K562 (cell line): ENCODE measurements at regions not wholly inside any gene's neighbourhood (a gene's known extent, or its start where the extent isn't known, plus 50 kb on each side); places are given as distances from the start of the nearest gene placed in this dataset.

Source experiments
- ATAC-seq: fragments of 200-7000 bp; cut with Tn5 transposase; 3 replicates; pipeline ENCODE4 v1.9.1; 2020; ENCODE audit warnings: moderate library complexity
- BruUV-seq: library from RNA; stranded (reverse); fragments of 400-500 nt; replicated peaks from 2 replicates; lab custom pipeline; 2021; lab: Mats Ljungman, UMichigan
- CTCF ChIA-PET: fragments of 300-600 bp; formaldehyde crosslinking; extraction: SDS; loops from one replicate; lab custom pipeline; 2021; ENCODE audit warnings: low intra/inter-chr PET ratio; lab: Yijun Ruan, JAX
- POLR2A ChIA-PET: fragments of 300-600, 350-650 bp; sonication (Branson Sonifier 250); formaldehyde crosslinking; extraction: SDS; loops from one replicate; lab custom pipeline; 2021; ENCODE audit warnings: antibody characterized with exemption, inconsistent platforms; lab: Yijun Ruan, JAX
- DNase-seq, 4 experiments: peaks; one replicate each; pipeline versions ENCODE4 v3.0.0 to v3.0.0-alpha.2; 2011 to 2018; ENCODE audit warnings: low spot score in 3 of 4, mixed read lengths in 3 of 4; ENCODE audit errors: extremely low read depth in 1 of 4
- FAIRE-seq: peaks from 2 replicates; lab custom pipeline; 2011; peaks lifted over from hg19 to GRCh38; lab: Jason Lieb, UNC
- H2AFZ ChIP-seq: 2 replicates; pipeline ENCODE4 v1.6.0; 2011; ENCODE audit warnings: low read depth, low read length, control low read depth, inconsistent platforms
- H3K27ac ChIP-seq: fragments of 200-600 bp; 3 replicates; pipeline ENCODE4 v1.8.0; 2011; ENCODE audit warnings: low read depth, mild to moderate bottlenecking, control low read depth, inconsistent platforms, low read length, moderate library complexity, mixed read lengths; ENCODE audit errors: extremely low read depth
- H3K27me3 ChIP-seq, 2 experiments: fragments of 300-600 bp in 1 of 2; 2 replicates in 1 of 2; 3 replicates in 1 of 2; pipeline versions ENCODE4 v1.6.0 to v1.8.0; 2011; ENCODE audit warnings: inconsistent platforms in 2 of 2, low read length in 2 of 2, mild to moderate bottlenecking in 1 of 2, mixed read lengths in 1 of 2, moderate library complexity in 1 of 2; ENCODE audit not compliant: control insufficient read depth in 2 of 2, insufficient read depth in 2 of 2
- H3K36me3 ChIP-seq: fragments of 300-600 bp; 3 replicates; pipeline ENCODE4 v1.8.0; 2011; ENCODE audit warnings: mild to moderate bottlenecking, low read length, inconsistent platforms; ENCODE audit not compliant: control insufficient read depth, insufficient read depth
- H3K4me1 ChIP-seq, 2 experiments: fragments of 200-600 bp in 1 of 2; replicated peaks in 1 of 2; 2 replicates in 1 of 2; 3 replicates in 1 of 2; pipeline versions ENCODE4 v1.5.1 to v1.8.0; 2011; ENCODE audit warnings: inconsistent platforms in 2 of 2, low read length in 2 of 2, mild to moderate bottlenecking in 1 of 2, mixed read lengths in 1 of 2, moderate library complexity in 1 of 2; ENCODE audit not compliant: control insufficient read depth in 2 of 2, insufficient read depth in 2 of 2
- H3K4me2 ChIP-seq: 2 replicates; pipeline ENCODE4 v1.6.1; 2011; ENCODE audit warnings: low read length, control low read depth, inconsistent platforms, mixed read lengths; ENCODE audit not compliant: insufficient read depth
- H3K4me3 ChIP-seq: fragments of 200-600 bp; sonication (generic), shearing (Covaris generic); 2 replicates; pipeline ENCODE4 v1.5.1; 2016; ENCODE audit warnings: control low read depth, inconsistent platforms
- H3K79me2 ChIP-seq: fragments of 200-600 bp; 3 replicates; pipeline ENCODE4 v1.8.0; 2011; ENCODE audit warnings: low read length, inconsistent platforms; ENCODE audit not compliant: control insufficient read depth, insufficient read depth
- H3K9ac ChIP-seq, 2 experiments: 2 replicates each; pipeline versions ENCODE4 v1.6.0 to v1.6.1; 2011; ENCODE audit warnings: low read depth in 2 of 2, low read length in 2 of 2, control low read depth in 1 of 2, inconsistent platforms in 1 of 2, mild to moderate bottlenecking in 1 of 2, mixed read lengths in 1 of 2; ENCODE audit not compliant: insufficient read depth in 1 of 2
- H3K9me1 ChIP-seq: one replicate; pipeline ENCODE4 v1.6.0; 2011; ENCODE audit warnings: inconsistent platforms, mild to moderate bottlenecking, low read length, moderate library complexity; ENCODE audit not compliant: control insufficient read depth, insufficient read depth
- H3K9me3 ChIP-seq: replicated peaks from 2 replicates; pipeline ENCODE4 v1.5.1; 2011; ENCODE audit warnings: low read depth, low read length, inconsistent platforms; ENCODE audit not compliant: control insufficient read depth, insufficient read depth
- H4K20me1 ChIP-seq: replicated peaks from 2 replicates; pipeline ENCODE4 v1.6.1; 2011; ENCODE audit warnings: low read length, inconsistent platforms, mixed read lengths; ENCODE audit not compliant: control insufficient read depth, insufficient read depth
- ATF7 ChIP-seq: fragments of 450-650 bp; IDR thresholded peaks from 2 replicates; pipeline ENCODE4 v1.7.1; 2014; ENCODE audit warnings: mild to moderate bottlenecking, moderate library complexity
- CBFA2T2 ChIP-seq: fragments of 450-650 bp; conservative IDR thresholded peaks from 2 replicates; pipeline ENCODE4 v1.6.1; 2017; ENCODE audit warnings: mild to moderate bottlenecking
- COPS2 ChIP-seq: fragments of 450-650 bp; conservative IDR thresholded peaks from 2 replicates; pipeline ENCODE4 v1.6.1; 2016; ENCODE audit warnings: mild to moderate bottlenecking, moderate library complexity
- POLR3A ChIP-seq: IDR thresholded peaks from 2 replicates; pipeline ENCODE4 v1.6.1; 2011; ENCODE audit warnings: borderline replicate concordance, mild to moderate bottlenecking, moderate library complexity; ENCODE audit not compliant: insufficient read length, insufficient read depth; ENCODE audit errors: extremely low read depth
- SETDB1 ChIP-seq: IDR thresholded peaks from one replicate; pipeline ENCODE4 v1.6.1; 2012; ENCODE audit warnings: low read length, control low read depth, inconsistent platforms
- SMARCC2 ChIP-seq: fragments of 450-650 bp; IDR thresholded peaks from 2 replicates; pipeline ENCODE4 v1.6.1; 2017; ENCODE audit warnings: antibody characterized with exemption, moderate library complexity, mild to moderate bottlenecking, low read depth
- ZNF12 ChIP-seq: sonication (generic); formaldehyde crosslinking; IDR thresholded peaks from 2 replicates; pipeline ENCODE4 v1.4.0; 2020; ENCODE audit warnings: mild to moderate bottlenecking, missing genetic modification reagents
- ZNF140 ChIP-seq: fragments of 250-450 bp; sonication (Bioruptor Pico); IDR thresholded peaks from 2 replicates; pipeline ENCODE4 v1.8.0; 2021; ENCODE audit warnings: moderate library complexity, mild to moderate bottlenecking, inconsistent platforms
- ZNF316 ChIP-seq: fragments of 450-650 bp; IDR thresholded peaks from 2 replicates; pipeline ENCODE4 v1.6.1; 2016
- ZNF511 ChIP-seq: sonication (generic); formaldehyde crosslinking; IDR thresholded peaks from 2 replicates; pipeline ENCODE4 v1.8.0; 2022; ENCODE audit warnings: mild to moderate bottlenecking, missing genetic modification reagents
- WGBS: fragments of 100-300 bp; shearing (Covaris generic); methylation state at CpG from one replicate; pipeline ENCODE4 v1.1.6; 2016; ENCODE audit warnings: low coverage, mixed read lengths; ENCODE audit not compliant: insufficient coverage; ENCODE audit errors: missing lambda C conversion rate; 5-methylcytosine and 5-hydroxymethylcytosine counted together
- in situ Hi-C: fragments of 300-500 bp; cut with MboI; formaldehyde crosslinking; loops from 4 replicates; pipeline ENCODE4 v1.15.0; 2018; ENCODE audit warnings: inconsistent platforms, mixed read lengths
- intact Hi-C: fragments of 100-400 bp; cut with micrococcal nuclease; formaldehyde crosslinking; loops from 2 replicates; pipeline ENCODE4 v1.14.2; 2022
- TF ChIP-seq, protein P1 (sequence below): fragments of 250-450 bp; sonication (Bioruptor Pico); IDR thresholded peaks from 2 replicates; pipeline ENCODE4 v1.8.0; 2021; ENCODE audit warnings: moderate library complexity, mild to moderate bottlenecking, inconsistent platforms
- TF ChIP-seq, protein P2 (sequence below): sonication (generic); formaldehyde crosslinking; IDR thresholded peaks from 2 replicates; pipeline ENCODE4 v1.8.1; 2022; ENCODE audit warnings: missing genetic modification reagents

- TF ChIP-seq ZNF511 (CRISPR knock-in tag) (no peak), SMARCC2 (no peak), CBFA2T2 (no peak), ZNF316 (no peak), ATF7 (no peak)
- TF ChIP-seq, protein P1, sequence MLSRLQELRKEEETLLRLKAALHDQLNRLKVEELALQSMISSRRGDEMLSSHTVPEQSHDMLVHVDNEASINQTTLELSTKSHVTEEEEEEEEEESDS (CRISPR knock-in tag), result no peak
These were observed 477.0 kb downstream of the TBC1D22A start (continued) for GRCh38 chr22:47239474-47239860.

DNA sequence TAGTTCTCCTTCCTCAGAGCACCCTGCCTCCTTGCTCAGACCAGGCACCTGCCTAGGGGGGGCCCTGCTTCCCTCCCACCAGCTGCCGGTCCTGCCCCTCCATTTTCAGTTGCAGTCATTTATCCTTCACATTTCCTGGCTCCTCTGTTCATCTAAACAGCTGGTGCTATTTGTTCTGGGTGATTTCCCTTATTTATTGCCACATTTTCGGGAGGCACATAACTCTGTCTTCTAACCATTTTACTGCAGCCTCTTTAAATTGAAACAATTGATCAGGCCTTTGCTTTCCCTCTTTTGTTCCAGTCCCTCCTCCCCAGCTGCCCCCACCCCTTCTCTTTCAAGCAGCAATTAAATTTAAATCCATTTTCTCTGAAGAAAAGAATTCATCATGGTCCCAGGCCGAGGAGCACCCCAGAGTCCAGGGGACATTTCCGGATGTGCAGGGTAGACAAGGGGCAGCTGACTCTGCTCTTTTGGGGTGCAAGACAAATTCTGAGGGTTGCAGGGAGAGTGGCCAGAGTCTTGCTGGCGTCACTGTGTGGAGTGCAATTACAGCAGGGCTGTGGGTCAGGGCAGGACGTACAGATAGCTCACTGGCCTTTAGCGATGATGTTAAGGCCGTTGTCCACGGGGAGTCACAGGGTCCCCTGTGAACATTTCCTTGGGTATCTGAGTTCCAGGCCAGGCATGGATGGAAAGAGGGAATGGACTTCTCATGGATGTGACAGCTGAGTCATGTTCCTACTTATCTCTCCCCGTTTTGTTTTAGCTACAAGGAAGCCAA lies 476.4 kb downstream of the TBC1D22A start:
- H3K9ac ChIP-seq, result no peak overlapping the region
- CTCF ChIA-PET, result no interaction called here
- 0% methylated on average over 8 of the region's 10 CpGs for WGBS

More for the DNA sequence above, 476.4 kb downstream of the TBC1D22A start:
- Histone ChIP-seq H4K20me1 (no peaks in the 10 kb centered on the region), H3K36me3 (no peaks in the 10 kb centered on the region), H2AFZ (no peak overlapping the region), H3K4me3 (no peak overlapping the region), H3K4me1 (no peaks in the 10 kb centered on the region), H3K27me3 (no peaks in the 10 kb centered on the region; a peak in 1 of 5 replicates), H3K4me2 (no peak overlapping the region), H3K9me1 (no peaks in the 10 kb centered on the region), H3K79me2 (no peaks in the 10 kb centered on the region), H3K9me3 (no peaks in the 10 kb centered on the region), H3K27ac (no peak overlapping the region)
- no peak for FAIRE-seq
- ATAC-seq, result no peak
- no TSS peak for BruUV-seq
- in situ Hi-C loops, result no loop called here
- TF ChIP-seq COPS2 (no peak), ZNF12 (CRISPR knock-in tag) (no peak), ZNF140 (CRISPR knock-in tag) (no peak), POLR3A (no peak), SETDB1 (no peak)
- TF ChIP-seq, protein P2, sequence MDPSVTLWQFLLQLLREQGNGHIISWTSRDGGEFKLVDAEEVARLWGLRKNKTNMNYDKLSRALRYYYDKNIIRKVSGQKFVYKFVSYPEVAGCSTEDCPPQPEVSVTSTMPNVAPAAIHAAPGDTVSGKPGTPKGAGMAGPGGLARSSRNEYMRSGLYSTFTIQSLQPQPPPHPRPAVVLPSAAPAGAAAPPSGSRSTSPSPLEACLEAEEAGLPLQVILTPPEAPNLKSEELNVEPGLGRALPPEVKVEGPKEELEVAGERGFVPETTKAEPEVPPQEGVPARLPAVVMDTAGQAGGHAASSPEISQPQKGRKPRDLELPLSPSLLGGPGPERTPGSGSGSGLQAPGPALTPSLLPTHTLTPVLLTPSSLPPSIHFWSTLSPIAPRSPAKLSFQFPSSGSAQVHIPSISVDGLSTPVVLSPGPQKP (CRISPR knock-in tag), result no peak
- POLR2A ChIA-PET, result no interaction called here
- DNase-seq, result no peak
- intact Hi-C loops, result no loop called here
